ENCODE measurements at regions not wholly inside any gene's neighbourhood (a gene's known extent, or its start where the extent isn't known, plus 50 kb on each side); places are given as distances from the start of the nearest gene placed in this dataset.

- Histone ChIP-seq H3K9ac (ENCODE audit: low read depth in 1 of 2, low read length in 2 of 2) (no peak overlapping the region), H3K27me3 (ENCODE audit: control insufficient read depth in 2 of 2, insufficient read depth in 2 of 2, low read length in 2 of 2) (no peaks in the 10 kb centered on the region), H3K9me3 (ENCODE audit: control insufficient read depth in 2 of 2, low read length in 2 of 2) (no peaks in the 10 kb centered on the region), H3K36me3 (ENCODE audit: control insufficient read depth in 2 of 2, insufficient read depth in 2 of 2, low read length in 2 of 2) (no peaks in the 10 kb centered on the region), H3K4me3 (ENCODE audit: low read length in 2 of 2) (no peak overlapping the region), H3K27ac (ENCODE audit: low read depth in 2 of 2, low read length in 2 of 2) (no peak overlapping the region), H3K4me1 (ENCODE audit: control insufficient read depth in 2 of 2, insufficient read depth in 2 of 2, low read length in 2 of 2) (no peaks in the 10 kb centered on the region)
Observed at GRCh38 chr2:65710356-65710755, 278.0 kb upstream of the SPRED2 start.

GRCh38 chr2:65708086-65708485 lies 275.7 kb upstream of the SPRED2 start:
- Histone ChIP-seq H3K4me3 (ENCODE audit: low read length in 2 of 2) (no peak overlapping the region), H3K36me3 (ENCODE audit: control insufficient read depth in 2 of 2, insufficient read depth in 2 of 2, low read length in 2 of 2) (no peaks in the 10 kb centered on the region), H3K9me3 (ENCODE audit: control insufficient read depth in 2 of 2, low read length in 2 of 2) (no peaks in the 10 kb centered on the region), H3K9ac (ENCODE audit: low read depth in 1 of 2, low read length in 2 of 2) (no peak overlapping the region), H3K4me1 (ENCODE audit: control insufficient read depth in 2 of 2, insufficient read depth in 2 of 2, low read length in 2 of 2) (no peaks in the 10 kb centered on the region), H3K27ac (ENCODE audit: low read depth in 2 of 2, low read length in 2 of 2) (no peak overlapping the region), H3K27me3 (ENCODE audit: control insufficient read depth in 2 of 2, insufficient read depth in 2 of 2, low read length in 2 of 2) (no peaks in the 10 kb centered on the region)

- H3K4me1 ChIP-seq (ENCODE audit: control insufficient read depth in 2 of 2, insufficient read depth in 2 of 2, low read length in 2 of 2): no peaks in the 10 kb centered on the region
- no peak overlapping the region for H3K9ac ChIP-seq (ENCODE audit: low read depth in 1 of 2, low read length in 2 of 2)
- no peaks in the 10 kb centered on the region for H3K9me3 ChIP-seq (ENCODE audit: control insufficient read depth in 2 of 2, low read length in 2 of 2)
- no peaks in the 10 kb centered on the region for H3K36me3 ChIP-seq (ENCODE audit: control insufficient read depth in 2 of 2, insufficient read depth in 2 of 2, low read length in 2 of 2)
- H3K27ac ChIP-seq (ENCODE audit: low read depth in 2 of 2, low read length in 2 of 2): no peak overlapping the region
- no peak overlapping the region for H3K4me3 ChIP-seq (ENCODE audit: low read length in 2 of 2)
- H3K27me3 ChIP-seq (ENCODE audit: control insufficient read depth in 2 of 2, insufficient read depth in 2 of 2, low read length in 2 of 2): peaks cover 0 to 2% of the 10 kb centered on the region in 2 donors
Observed at GRCh38 chr2:65706411-65706810, 274.0 kb upstream of the SPRED2 start.

GRCh38 chr2:65701191-65701590 lies 268.8 kb upstream of the SPRED2 start:
- H3K36me3 ChIP-seq (ENCODE audit: control insufficient read depth in 2 of 2, insufficient read depth in 2 of 2, low read length in 2 of 2): no peaks in the 10 kb centered on the region
- peaks cover 0 to 2% of the 10 kb centered on the region in 2 donors for H3K27me3 ChIP-seq (ENCODE audit: control insufficient read depth in 2 of 2, insufficient read depth in 2 of 2, low read length in 2 of 2)
- no peak overlapping the region for H3K4me3 ChIP-seq (ENCODE audit: low read length in 2 of 2)
- H3K27ac ChIP-seq (ENCODE audit: low read depth in 2 of 2, low read length in 2 of 2): no peak overlapping the region
- no peak overlapping the region for H3K9ac ChIP-seq (ENCODE audit: low read depth in 1 of 2, low read length in 2 of 2)
- H3K4me1 ChIP-seq (ENCODE audit: control insufficient read depth in 2 of 2, insufficient read depth in 2 of 2, low read length in 2 of 2): no peaks in the 10 kb centered on the region
- no peaks in the 10 kb centered on the region for H3K9me3 ChIP-seq (ENCODE audit: control insufficient read depth in 2 of 2, low read length in 2 of 2)

- no peaks in the 10 kb centered on the region for H3K36me3 ChIP-seq (ENCODE audit: control insufficient read depth in 2 of 2, insufficient read depth in 2 of 2, low read length in 2 of 2)
- peaks cover 0 to 2% of the 10 kb centered on the region in 2 donors for H3K27me3 ChIP-seq (ENCODE audit: control insufficient read depth in 2 of 2, insufficient read depth in 2 of 2, low read length in 2 of 2)
- no peak overlapping the region for H3K9ac ChIP-seq (ENCODE audit: low read depth in 1 of 2, low read length in 2 of 2)
- H3K4me1 ChIP-seq (ENCODE audit: control insufficient read depth in 2 of 2, insufficient read depth in 2 of 2, low read length in 2 of 2): no peaks in the 10 kb centered on the region
- H3K4me3 ChIP-seq (ENCODE audit: low read length in 2 of 2): no peak overlapping the region
- no peaks in the 10 kb centered on the region for H3K9me3 ChIP-seq (ENCODE audit: control insufficient read depth in 2 of 2, low read length in 2 of 2)
- H3K27ac ChIP-seq (ENCODE audit: low read depth in 2 of 2, low read length in 2 of 2): no peak overlapping the region
Observed at GRCh38 chr2:65700720-65701119, 268.3 kb upstream of the SPRED2 start.

- H3K9ac ChIP-seq (ENCODE audit: low read depth in 1 of 2, low read length in 2 of 2): no peak overlapping the region
- no peak overlapping the region for H3K27ac ChIP-seq (ENCODE audit: low read depth in 2 of 2, low read length in 2 of 2)
- H3K4me1 ChIP-seq (ENCODE audit: control insufficient read depth in 2 of 2, insufficient read depth in 2 of 2, low read length in 2 of 2): no peaks in the 10 kb centered on the region
- H3K36me3 ChIP-seq (ENCODE audit: control insufficient read depth in 2 of 2, insufficient read depth in 2 of 2, low read length in 2 of 2): no peaks in the 10 kb centered on the region
- peaks cover 0 to 2% of the 10 kb centered on the region in 2 donors for H3K27me3 ChIP-seq (ENCODE audit: control insufficient read depth in 2 of 2, insufficient read depth in 2 of 2, low read length in 2 of 2)
- no peaks in the 10 kb centered on the region for H3K9me3 ChIP-seq (ENCODE audit: control insufficient read depth in 2 of 2, low read length in 2 of 2)
- H3K4me3 ChIP-seq (ENCODE audit: low read length in 2 of 2): no peak overlapping the region
Observed at GRCh38 chr2:65700004-65700651, 267.7 kb upstream of the SPRED2 start.

GRCh38 chr2:65691816-65692215 lies 259.4 kb upstream of the SPRED2 start:
- no peak overlapping the region for H3K4me3 ChIP-seq (ENCODE audit: low read length in 2 of 2)
- H3K9ac ChIP-seq (ENCODE audit: low read depth in 1 of 2, low read length in 2 of 2): no peak overlapping the region
- no peaks in the 10 kb centered on the region for H3K9me3 ChIP-seq (ENCODE audit: control insufficient read depth in 2 of 2, low read length in 2 of 2)
- no peaks in the 10 kb centered on the region for H3K4me1 ChIP-seq (ENCODE audit: control insufficient read depth in 2 of 2, insufficient read depth in 2 of 2, low read length in 2 of 2)
- no peak overlapping the region for H3K27ac ChIP-seq (ENCODE audit: low read depth in 2 of 2, low read length in 2 of 2)
- H3K36me3 ChIP-seq (ENCODE audit: control insufficient read depth in 2 of 2, insufficient read depth in 2 of 2, low read length in 2 of 2): no peaks in the 10 kb centered on the region
- peaks cover 0 to 2% of the 10 kb centered on the region in 2 donors for H3K27me3 ChIP-seq (ENCODE audit: control insufficient read depth in 2 of 2, insufficient read depth in 2 of 2, low read length in 2 of 2)

- peaks cover 0 to 2% of the 10 kb centered on the region in 2 donors for H3K27me3 ChIP-seq (ENCODE audit: control insufficient read depth in 2 of 2, insufficient read depth in 2 of 2, low read length in 2 of 2)
- no peak overlapping the region for H3K27ac ChIP-seq (ENCODE audit: low read depth in 2 of 2, low read length in 2 of 2)
- no peak overlapping the region for H3K4me3 ChIP-seq (ENCODE audit: low read length in 2 of 2)
- no peaks in the 10 kb centered on the region for H3K36me3 ChIP-seq (ENCODE audit: control insufficient read depth in 2 of 2, insufficient read depth in 2 of 2, low read length in 2 of 2)
- H3K4me1 ChIP-seq (ENCODE audit: control insufficient read depth in 2 of 2, insufficient read depth in 2 of 2, low read length in 2 of 2): no peaks in the 10 kb centered on the region
- no peaks in the 10 kb centered on the region for H3K9me3 ChIP-seq (ENCODE audit: control insufficient read depth in 2 of 2, low read length in 2 of 2)
- no peak overlapping the region for H3K9ac ChIP-seq (ENCODE audit: low read depth in 1 of 2, low read length in 2 of 2)
Observed at GRCh38 chr2:65688141-65688886, 255.9 kb upstream of the SPRED2 start.

GRCh38 chr2:65687614-65688013 lies 255.2 kb upstream of the SPRED2 start:
- Histone ChIP-seq H3K27me3 (ENCODE audit: control insufficient read depth in 2 of 2, insufficient read depth in 2 of 2, low read length in 2 of 2) (peaks cover 0 to 2% of the 10 kb centered on the region in 2 donors), H3K27ac (ENCODE audit: low read depth in 2 of 2, low read length in 2 of 2) (no peak overlapping the region), H3K36me3 (ENCODE audit: control insufficient read depth in 2 of 2, insufficient read depth in 2 of 2, low read length in 2 of 2) (no peaks in the 10 kb centered on the region), H3K4me3 (ENCODE audit: low read length in 2 of 2) (no peak overlapping the region), H3K4me1 (ENCODE audit: control insufficient read depth in 2 of 2, insufficient read depth in 2 of 2, low read length in 2 of 2) (no peaks in the 10 kb centered on the region), H3K9me3 (ENCODE audit: control insufficient read depth in 2 of 2, low read length in 2 of 2) (no peaks in the 10 kb centered on the region), H3K9ac (ENCODE audit: low read depth in 1 of 2, low read length in 2 of 2) (no peak overlapping the region)

GRCh38 chr2:65686928-65687521 lies 254.6 kb upstream of the SPRED2 start:
- Histone ChIP-seq H3K27ac (ENCODE audit: low read depth in 2 of 2, low read length in 2 of 2) (no peak overlapping the region), H3K9ac (ENCODE audit: low read depth in 1 of 2, low read length in 2 of 2) (no peak overlapping the region), H3K27me3 (ENCODE audit: control insufficient read depth in 2 of 2, insufficient read depth in 2 of 2, low read length in 2 of 2) (peaks cover 0 to 2% of the 10 kb centered on the region in 2 donors), H3K9me3 (ENCODE audit: control insufficient read depth in 2 of 2, low read length in 2 of 2) (no peaks in the 10 kb centered on the region), H3K36me3 (ENCODE audit: control insufficient read depth in 2 of 2, insufficient read depth in 2 of 2, low read length in 2 of 2) (no peaks in the 10 kb centered on the region), H3K4me3 (ENCODE audit: low read length in 2 of 2) (no peak overlapping the region), H3K4me1 (ENCODE audit: control insufficient read depth in 2 of 2, insufficient read depth in 2 of 2, low read length in 2 of 2) (no peaks in the 10 kb centered on the region)

Data from mucosa of rectum (tissue), 2 donors.